ACHN (cell line): ENCODE measurements at regions not wholly inside any gene's neighbourhood (a gene's known extent, or its start where the extent isn't known, plus 50 kb on each side); places are given as distances from the start of the nearest gene placed in this dataset.

Source experiments
- DNase-seq: peaks from one replicate; pipeline ENCODE4 v3.0.0-alpha.2; 2015
- in situ Hi-C: cut with HindIII; loops from 2 replicates; pipeline ENCODE4 v1.10.0; 2017; ENCODE audit warnings: low sequenced_read_pairs, low pct_ligation_motif_present, low pct_unique_long_range_greater_than_20kb

DNA sequence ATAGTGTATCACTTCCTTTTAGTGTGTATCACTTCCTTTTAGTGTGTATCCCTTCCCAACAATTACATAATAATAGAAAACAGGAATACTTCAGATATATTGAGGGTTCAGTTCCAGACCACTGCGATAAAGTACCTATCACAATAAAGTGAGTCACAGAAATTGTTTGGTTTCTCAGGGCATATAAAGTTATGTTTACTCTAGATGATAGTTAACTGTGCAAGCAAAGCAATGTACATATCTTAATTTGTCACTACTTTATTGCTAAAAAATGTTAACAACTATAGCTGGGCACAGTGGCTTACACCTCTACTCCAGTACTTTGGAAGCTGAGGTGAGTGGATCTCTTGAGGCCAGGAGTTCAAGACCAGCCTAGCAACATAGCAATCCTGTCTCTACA, 938.4 kb downstream of the CCSER2 start:
- in situ Hi-C loops = no loop called here

DNA sequence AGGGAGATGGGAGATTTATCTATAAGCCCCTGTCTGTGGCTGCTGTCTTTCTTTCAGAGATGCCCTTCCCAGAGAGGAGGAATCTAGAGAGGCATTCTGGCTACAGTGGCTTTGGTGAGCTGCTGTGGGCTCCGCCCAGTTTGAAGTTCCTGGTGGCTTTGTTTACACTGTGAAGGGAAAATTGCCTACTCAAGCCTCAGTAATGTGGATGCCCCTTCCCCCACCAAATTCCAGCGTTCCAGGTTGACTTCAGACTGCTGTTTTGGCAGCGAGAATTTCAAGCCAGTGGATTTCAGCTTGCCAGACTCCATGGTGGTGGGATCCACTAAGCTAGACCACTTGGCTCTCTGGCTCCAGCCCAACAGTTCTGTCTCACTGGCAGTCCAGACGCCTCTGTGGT, 951.6 kb downstream of the CCSER2 start:
- no peak for DNase-seq
- in situ Hi-C loops = no loop called here

More for the DNA sequence above, 938.4 kb downstream of the CCSER2 start:
- DNase-seq = no peak

DNA sequence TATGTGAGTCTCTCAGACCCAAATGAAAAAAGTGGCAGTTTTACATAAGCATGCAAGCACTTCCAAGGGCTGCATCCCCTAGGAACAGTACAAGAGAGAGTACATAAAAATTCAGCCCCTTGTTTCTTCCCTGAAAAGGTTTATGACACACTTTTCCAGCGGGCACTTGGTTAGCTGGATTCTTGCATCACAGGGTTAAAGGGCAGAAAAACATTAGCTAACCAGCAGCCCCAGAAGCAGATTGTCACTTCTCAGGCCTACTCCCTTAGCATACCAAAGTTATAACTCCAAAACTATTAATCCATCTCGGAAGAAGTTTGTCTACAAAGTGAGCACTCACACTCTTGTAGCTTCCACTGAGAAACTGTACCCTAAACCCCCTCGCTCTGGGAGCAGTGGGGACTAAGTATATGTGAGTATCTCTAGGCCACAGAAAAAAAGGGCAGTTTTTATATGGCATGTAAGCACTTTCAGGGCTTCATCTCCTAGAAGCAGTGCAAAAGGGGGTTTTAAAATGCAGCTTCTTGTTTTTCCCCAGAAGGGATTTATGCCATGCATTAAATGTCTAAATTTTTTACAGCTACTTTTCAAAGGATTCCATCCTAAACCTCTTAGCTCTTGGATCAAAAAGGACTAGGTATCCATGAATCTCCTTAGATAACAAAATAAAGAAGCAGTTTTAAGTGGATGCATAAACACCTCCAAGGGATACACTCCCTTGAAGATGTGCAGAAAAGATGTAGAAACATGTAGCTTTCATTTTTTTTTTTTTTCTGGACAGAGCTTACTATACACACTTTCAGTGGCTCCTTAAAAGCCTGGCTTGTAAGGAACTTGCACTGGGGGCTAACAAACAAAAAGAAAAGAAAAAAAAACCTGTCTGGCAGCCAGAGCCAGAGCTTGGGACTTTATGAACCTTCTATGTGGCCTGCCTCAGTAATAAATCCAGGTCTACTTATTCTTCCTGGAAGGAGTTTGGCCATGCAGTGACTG, 956.7 kb downstream of the CCSER2 start:
- DNase-seq = no peak
- in situ Hi-C loops = no loop called here

DNA sequence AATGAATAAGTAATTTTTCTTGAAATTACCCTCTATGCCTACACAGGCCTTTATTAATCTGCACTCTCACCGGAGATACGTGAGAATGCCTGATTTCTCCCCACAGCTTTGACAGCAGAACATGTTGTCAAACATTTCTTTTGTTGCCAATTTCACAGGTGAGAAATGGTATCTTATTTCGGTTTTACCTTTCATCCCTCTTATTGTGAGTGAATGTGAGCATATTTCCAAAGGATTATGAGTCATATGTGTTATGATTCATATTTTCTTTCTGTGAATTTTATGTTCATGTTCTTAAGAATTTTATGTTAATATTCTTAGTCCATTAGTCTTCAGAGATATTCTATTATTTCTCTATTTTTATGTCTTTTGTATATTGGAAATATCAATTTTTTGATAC, 965.1 kb downstream of the CCSER2 start:
- no peak for DNase-seq
- in situ Hi-C loops = no loop called here

DNA sequence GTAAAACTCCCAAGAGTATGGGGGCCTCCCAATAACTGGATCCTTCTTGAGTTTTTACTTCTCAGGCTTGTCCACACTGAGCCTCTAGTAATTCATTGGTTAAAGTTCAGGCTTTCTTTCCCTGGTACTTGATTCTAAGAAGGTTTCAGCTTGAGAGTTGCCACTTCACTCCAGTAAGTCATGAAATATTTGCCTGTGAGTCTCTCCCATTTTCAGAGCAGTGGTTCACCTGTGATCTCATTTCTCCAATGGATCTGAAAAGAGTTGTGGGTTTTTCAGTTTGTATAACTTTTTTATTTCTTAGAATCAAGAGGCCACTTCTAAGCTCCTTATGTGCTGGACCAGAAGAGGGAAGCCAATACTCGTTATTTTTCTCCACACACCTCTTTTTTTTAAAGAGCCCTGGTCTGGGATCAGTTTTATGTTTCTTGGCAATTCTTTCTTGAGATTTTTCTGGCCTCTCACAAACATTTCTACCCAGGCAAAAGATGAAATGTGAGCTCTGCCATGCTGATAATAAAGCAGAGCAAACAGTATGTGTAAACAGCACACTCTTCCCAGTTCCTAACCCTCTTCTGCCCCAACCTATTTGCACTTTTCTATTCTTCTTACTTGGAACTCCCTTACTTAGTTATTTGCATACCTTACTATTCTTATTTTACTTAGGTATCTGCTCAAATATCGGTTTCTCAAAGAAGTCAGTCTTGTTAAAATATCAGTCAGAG, 983.4 kb downstream of the CCSER2 start:
- no peak for DNase-seq
- in situ Hi-C loops = no loop called here

DNA sequence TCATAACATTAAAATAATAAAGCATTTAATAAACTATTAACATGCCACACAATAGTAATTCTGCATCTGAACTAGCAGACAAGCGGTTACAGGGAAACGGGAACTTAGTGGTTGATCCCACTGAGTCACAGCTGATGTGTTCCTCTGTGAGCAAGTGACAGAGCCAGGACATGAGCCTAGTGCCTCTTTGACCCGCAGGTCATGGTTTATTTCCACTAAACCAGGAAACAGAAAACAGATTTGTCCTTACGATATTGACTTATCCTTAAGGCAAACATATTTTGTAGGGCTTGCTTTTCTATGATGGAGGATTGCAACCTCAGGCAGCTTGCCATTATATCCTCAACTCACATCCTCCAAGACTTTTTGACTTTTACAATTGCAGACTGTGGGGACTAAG, 987.3 kb downstream of the CCSER2 start:
- DNase-seq = no peak
- in situ Hi-C loops = no loop called here

DNA sequence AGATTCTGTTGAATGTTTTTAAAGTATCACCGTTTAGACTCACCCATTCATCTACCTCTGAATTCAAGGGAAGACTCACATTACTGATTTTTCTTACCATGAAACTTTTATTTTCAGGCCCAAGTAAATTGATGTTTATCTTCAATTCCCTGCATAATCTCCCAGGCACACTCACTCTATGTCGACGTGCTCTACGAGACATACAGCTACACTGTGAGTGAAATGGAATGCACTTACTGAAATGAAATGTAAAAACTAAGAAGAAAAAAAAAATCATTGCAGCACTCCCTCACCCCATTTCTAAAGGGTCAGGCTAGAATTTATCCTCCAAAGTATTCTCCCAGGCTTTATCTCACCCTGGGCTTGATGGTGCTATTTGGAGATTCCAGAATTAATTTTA, 987.9 kb downstream of the CCSER2 start:
- in situ Hi-C loops = no loop called here
- no peak for DNase-seq

DNA sequence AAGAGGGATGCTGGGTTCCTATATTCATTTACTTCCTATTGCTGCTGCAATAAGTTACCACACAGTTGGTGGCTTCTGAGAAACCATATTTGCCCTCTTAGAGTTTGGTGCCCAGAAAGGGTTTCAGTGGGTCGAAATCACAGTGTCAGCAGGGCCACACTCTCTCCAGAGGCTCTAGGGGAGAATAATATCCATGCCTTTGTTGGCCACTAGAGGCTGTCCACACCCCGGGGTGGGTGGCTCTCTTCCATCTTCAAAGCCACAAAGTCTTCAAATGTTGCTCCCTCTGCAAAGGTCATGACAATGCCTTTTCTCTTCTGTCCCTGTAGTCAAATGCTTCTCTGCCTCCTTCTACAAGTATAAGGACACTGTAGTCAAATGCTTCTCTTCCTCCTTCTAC, 989.4 kb downstream of the CCSER2 start:
- DNase-seq = no peak
- in situ Hi-C loops = no loop called here

DNA sequence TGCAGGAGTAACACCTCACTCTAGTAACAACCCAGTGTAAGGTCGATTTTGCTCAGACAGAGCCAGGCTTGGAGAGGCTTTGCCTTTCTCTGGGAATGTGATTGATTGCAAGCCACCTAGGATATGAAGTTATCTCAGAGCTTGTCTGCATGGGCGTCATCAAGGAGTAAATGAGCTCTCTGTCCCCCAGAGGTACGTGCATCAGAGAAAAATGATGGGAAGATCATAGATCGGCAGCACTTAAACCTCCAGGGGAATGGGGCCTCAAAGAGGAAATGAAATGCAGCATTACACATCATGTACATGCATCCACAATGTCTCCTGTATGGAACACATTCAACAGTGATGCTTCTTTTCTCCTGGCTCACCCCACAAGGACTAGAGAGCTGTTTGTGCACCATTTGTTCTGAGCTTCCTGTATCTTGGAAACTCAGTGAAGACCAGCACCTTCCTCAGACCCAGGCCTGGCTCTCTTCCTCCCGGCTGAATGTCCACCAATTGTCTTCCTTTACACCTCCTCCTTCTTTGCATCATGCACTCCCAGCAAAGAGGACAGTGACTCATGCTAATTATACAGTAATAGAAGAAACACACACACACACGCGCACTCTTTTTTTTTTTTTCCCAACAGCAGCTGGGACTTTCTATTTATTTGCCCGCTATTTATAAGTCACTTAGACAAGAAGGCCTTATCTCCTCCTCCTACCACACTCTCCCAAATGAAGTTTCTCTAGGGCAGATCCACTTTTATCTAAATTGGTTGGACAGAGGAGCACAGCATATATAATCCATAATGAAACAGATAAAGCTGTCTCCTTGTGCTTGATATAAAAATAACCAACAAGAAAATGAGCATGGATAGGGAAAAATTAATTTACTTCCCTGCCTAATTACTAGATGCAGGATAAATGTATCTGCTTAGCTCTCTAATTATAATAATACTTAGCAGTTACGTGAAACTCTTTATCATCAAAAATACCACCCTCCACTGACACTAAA, 990.7 kb downstream of the CCSER2 start:
- DNase-seq = no peak
- in situ Hi-C loops = no loop called here

DNA sequence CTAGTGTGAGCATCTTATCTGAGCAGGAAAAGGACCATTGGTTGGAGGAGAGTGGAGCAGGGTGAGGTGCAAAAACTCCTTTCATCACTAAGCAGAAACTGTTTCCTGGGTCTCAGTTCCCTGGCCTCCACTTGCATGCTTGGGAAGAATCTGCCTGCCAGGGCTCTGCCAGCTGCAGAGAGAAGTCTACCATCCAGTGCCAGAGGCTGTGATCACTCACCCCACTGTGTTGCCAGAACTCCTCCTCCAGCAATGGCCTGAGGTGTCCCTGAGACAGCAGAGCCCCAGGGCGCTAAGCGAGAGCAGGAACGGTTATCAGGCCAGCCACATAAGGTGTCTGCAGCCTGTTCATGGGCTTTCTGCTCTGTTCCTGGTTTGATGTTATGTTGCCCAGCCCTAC, 991.4 kb downstream of the CCSER2 start:
- in situ Hi-C loops = no loop called here
- no peak for DNase-seq

DNA sequence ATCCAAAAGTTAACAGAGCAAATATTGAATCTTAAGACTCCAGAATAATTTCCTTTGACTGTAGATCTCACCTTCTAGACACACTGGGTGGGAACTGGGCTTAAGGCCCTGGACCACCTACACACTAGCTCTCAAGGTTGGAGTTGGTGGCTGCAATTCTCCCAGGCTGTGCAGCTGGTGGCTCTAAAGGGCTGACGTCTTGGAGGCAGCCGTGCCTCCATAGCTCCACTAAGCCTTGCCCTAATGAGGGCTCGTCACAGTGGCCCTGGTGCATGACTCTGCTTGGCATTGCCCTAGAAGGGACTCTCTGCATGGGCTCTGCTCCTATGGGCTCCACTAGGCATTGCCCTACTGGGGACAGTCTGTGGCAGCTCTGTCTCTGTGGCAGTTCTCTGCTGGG, 1005.2 kb downstream of the CCSER2 start:
- no peak for DNase-seq
- in situ Hi-C loops = no loop called here

DNA sequence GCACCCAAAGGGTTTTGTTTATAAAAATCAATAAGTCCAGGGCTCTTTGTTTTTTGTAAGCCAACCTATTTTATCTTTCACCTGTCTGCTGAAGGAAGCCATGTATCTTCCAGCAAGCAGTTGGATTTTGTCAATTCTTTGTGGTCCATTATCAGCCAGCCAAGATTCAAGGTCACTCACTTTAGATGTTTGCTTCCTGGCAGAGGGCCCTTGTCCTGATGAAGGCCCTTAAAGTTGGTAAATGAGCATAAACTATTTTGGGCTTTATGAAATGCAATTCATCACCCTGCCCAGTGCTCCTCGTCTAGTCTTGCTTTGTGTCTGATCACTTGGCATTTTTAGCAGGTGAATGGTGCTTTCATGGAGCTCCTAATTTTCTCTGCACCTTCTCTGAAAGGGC, 1004.2 kb downstream of the GRID1 start:
- in situ Hi-C loops = no loop called here

DNA sequence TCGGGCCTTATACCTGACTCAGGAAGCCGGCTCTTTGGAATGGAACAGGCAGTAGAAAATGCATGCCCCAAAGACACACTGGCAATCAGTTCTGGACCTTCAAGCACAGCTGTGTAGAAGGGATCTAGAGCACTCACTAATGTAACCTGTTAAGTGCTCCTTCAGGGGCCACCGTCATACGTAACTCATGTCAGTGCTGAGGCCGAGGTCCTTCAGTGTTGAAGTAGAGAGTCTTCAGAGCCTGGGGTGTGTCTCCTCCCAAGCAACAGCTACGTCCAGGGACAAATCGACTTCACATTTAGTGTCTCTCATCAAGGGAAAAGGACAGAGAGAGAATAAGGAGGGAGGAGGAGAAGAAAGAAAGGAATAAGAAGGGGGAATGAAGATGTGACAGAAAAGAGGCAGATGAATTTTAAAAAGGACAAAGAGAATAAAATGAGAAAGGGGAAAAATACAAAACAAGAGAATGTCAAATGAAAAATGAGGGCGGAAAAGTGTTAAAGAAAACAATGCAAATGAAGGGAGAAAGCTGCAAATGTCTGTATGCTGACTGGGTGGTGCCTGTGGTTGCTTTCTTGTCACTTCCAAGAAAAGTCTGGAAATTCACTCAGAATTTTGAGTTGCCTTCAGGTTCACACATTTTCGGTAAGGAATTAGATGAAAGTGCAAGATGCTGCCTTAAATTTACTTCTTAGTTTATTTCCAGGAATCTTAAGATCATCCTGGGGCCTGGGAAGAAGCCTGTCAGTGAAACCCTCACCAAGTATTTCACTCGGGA, 989.4 kb downstream of the GRID1 start:
- no peak for DNase-seq
- in situ Hi-C loops = no loop called here

More for the DNA sequence above, 1004.2 kb downstream of the GRID1 start:
- no peak for DNase-seq

DNA sequence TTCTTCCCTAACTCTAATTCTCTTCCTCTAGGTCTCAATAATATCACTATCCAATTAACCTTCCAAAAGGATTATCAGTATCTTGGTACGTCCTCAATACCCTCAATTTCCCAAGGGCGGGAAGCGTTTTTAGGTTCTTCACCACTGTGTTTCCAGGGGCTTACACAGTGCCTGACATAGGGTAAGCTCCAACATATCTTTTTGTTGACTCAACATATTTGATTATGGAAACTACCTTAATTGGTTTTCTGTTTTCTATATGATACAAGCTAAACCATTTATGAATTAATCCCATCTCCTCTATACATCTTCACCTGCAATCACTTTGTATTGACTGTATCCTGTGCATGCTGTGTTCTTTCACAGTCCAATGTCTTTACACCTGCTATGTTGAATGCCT, 987.3 kb downstream of the GRID1 start:
- in situ Hi-C loops = no loop called here
- DNase-seq = no peak

DNA sequence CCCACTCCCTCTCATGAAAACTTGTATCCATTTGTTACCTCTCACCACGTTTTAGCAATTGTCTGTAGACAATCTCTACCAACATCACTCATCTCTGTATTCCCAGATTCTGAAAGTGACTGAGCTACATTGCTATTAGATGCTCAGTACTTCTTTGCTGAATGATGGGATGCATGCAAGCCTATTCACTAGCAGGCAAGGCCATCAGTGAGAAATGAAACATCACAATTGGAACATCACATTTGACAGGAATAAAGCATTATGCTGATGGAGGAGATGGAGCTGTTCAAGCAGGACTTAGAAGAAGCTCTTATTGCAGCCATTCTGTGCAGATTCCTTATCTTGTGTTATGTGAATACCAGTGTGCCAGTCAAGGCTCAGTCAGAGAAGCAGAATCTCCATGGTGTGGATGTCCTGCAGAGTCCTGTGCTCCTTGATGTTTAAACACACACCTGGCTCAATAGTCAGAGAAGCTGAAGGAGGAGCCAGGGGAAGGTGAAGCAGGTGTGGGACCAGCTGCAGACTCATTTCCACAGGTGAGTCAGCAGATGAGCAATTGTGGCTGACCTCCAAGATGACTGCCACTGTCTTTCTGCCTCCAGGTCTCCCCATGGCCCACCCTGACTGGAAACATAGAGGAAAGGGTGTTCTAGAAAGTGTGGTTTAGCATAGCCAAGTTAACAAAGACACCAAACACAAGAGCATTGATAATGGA, 965.5 kb downstream of the GRID1 start:
- DNase-seq = no peak
- in situ Hi-C loops = no loop called here

DNA sequence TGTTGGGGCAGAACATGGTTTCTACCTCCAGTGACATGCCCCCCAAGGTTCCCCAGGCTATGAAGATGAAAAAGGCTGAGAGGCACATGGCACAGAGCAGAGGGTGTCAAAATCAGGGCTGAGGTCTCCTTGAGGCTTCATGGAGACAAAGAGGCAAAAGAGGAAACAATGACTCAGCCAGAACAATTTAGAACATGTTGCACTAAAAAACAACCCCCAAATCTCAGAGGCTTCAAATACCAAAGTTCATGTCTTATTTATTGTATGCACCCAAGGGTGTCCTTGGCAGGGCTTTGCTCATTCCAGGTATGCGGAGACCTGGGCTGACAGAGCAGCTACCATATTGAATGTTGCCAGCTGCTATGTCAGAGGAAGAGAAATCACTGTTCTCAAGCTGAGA, 964.1 kb downstream of the GRID1 start:
- in situ Hi-C loops = no loop called here
- no peak for DNase-seq

DNA sequence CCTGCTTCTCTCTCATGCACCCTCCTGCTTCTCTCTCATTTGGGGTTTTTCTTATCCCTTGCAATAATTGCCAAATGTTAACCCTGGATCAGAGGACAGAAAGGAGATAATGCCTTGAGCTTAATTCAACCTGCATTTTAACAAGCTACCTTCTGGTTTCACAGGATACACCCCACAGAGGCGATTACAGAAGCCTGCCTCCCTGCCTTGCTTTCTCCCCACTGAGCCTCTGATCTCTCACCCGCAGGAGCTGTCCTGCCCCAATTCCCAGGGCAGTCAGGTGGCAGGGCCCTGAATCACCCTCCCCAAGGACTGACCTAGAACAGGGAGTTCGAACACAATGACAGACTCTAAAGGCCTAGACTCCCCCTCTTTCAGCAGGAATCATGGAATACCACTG, 959.5 kb downstream of the GRID1 start:
- in situ Hi-C loops = no loop called here
- no peak for DNase-seq
